ENCODE measurements at regions not wholly inside any gene's neighbourhood (a gene's known extent, or its start where the extent isn't known, plus 50 kb on each side); places are given as distances from the start of the nearest gene placed in this dataset.

DNA sequence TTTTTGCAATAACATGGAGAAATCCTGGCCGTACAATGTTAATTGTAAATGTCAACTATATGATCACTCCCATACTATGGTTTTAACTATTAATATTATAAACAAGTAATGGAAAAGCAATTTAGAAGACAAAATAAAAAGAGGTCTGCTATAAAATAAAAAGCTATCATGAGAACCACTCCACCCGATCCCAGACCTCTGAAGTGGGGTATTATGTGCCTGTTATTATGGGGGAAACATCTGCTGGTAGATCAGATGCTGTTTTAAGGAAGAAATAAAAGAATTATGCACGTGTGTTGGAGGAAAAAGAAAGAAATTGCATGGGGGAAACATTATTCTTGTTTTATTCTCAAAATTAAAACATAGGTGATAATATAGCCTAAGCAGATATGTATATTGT lies 615.7 kb upstream of the ARID1B start:
- DNase-seq (ENCODE audit: low read depth in 1 of 2, low spot score in 1 of 2): no peak

DNA sequence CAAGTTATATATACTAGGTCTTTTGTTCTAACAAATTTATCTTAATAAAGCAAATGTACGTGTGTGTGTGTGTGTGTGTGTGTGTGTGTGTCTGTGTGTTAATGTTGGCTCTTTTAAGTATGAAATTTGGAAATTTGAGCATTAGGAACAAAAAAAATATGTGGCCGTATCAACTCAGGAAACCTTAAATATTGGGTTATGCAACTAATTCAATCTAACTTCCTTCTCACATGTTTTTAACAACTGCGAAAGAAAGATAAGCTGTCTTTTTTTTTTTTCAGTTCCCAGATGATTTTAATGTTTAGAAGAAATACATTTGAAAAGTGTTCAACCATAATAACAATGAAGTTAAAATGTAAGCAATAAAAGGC lies 616.4 kb upstream of the ARID1B start:
- no peak for DNase-seq (ENCODE audit: low read depth in 1 of 2, low spot score in 1 of 2)

DNA sequence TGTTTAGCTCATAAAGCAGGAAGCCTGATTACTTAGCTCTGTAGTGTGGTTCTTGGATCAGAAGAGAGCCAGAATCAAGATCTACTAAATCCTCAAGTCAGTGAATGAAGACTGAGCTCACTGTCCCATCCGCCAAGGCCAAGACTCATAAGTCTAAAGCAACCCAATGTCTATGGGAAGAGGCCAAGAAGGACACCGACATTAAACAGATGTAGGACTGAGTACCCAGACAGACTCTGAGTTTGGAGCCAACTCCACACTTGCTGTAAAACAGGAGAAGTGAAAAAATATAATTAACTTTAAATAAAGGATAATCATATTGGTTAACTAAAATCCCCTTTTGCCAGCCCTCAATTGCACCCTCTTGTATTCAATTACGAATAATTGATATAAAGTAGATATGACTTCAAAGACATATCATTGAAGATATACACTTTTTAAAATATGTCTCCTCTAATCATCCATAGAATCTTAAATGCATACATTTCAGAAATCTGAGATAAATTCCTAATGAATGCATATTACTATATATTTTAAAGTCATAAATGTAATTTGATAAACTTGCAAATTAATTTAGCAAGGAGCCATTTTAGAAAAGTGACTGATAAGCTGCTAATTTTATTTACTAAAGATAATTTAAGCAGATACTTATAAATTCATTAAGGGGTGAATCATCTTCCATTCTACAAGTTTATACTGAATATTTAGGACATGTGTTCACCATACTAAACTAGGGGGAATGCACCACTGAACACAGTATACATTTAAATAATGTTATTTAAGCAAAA lies 617.0 kb upstream of the ARID1B start:
- DNase-seq (ENCODE audit: low read depth in 1 of 2, low spot score in 1 of 2): no peak

GRCh38 chr6:156154896-156155295 lies 622.3 kb upstream of the ARID1B start:
- no peak for DNase-seq (ENCODE audit: low read depth in 1 of 2, low spot score in 1 of 2)

DNA sequence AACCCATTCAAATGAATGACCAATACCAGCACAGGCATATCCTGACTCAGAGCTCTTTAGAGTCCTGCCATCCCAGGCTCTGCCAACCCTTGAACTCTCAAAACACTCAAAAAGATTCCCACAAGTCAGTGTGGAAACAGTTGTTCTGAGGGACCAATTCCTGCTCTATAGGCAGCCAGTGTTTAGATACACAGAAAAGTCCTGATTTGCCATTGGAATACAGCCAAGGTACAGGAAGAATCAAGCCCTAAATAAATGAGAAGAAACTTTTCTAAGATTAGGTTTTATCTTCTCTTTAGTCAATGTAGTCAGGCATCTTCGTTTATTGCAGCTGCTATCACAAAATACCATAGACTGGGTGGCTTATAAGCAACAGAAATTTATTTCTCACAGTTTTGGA lies 626.8 kb upstream of the ARID1B start:
- no peak for DNase-seq (ENCODE audit: low read depth in 1 of 2, low spot score in 1 of 2)

GRCh38 chr6:156146891-156147290 lies 630.3 kb upstream of the ARID1B start:
- no peak for DNase-seq (ENCODE audit: low read depth in 1 of 2, low spot score in 1 of 2)

DNA sequence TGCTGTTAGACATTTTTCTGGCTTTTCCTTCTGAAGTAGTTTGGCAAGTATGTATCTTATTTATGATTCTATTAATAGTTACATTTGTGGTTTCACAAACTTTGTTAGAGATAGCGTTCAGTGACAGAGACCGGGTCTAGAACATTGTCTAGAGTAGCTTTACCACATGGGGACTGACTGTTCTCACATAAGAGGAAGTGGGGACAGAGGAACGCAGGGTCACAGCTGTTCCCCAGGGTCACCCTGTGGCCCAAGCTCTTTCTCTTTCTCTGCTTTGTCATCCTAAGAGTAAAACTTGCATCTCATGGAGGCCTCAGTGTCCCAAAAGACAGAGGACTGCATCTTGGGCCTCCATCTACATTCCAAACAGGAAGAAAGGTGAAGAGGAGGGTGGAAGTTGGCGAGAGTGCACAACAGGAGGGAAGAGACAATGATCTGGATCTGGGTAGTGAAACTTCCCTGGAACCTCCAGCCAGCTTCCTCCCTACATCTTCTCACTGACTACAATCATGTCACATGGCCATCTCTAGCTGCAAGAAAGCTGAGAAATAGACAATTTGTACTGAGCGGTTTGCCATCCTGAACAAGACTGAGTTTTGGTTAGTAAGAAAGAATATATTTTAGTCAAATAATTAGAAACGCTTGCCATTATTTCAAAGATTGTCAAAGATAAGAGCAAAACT lies 645.8 kb upstream of the ARID1B start:
- DNase-seq (ENCODE audit: low read depth in 1 of 2, low spot score in 1 of 2): no peak

GRCh38 chr6:156126535-156126934 lies 650.6 kb upstream of the ARID1B start:
- no peak for DNase-seq (ENCODE audit: low read depth in 1 of 2, low spot score in 1 of 2)

GRCh38 chr6:156125844-156126243 lies 651.3 kb upstream of the ARID1B start:
- no peak for DNase-seq (ENCODE audit: low read depth in 1 of 2, low spot score in 1 of 2)

- no peak for DNase-seq (ENCODE audit: low read depth in 1 of 2, low spot score in 1 of 2)
Measured at GRCh38 chr6:156123731-156124130, 653.4 kb upstream of the ARID1B start.

- no peak for DNase-seq (ENCODE audit: low read depth in 1 of 2, low spot score in 1 of 2)
Measured at GRCh38 chr6:156121973-156122372, 655.2 kb upstream of the ARID1B start.

DNA sequence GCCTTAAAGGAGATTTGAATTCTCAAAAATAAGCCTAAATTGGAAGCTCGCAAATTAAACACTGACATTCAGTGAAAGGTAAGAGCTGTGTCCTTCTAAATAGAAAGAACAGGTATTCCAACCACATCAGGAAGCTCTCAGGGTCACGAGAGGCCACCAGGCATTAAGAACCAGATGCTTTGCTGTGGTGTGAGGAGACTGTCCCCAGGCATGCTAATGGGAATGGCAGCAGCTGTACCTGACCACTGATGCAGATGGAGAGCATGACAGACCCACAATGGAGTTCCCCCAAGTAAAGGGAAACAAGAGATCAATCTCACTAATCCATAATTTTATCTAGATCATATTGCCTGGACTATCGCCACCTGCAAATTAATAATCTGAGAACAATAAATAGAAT lies 658.9 kb upstream of the NOX3 start:
- DNase-seq (ENCODE audit: low read depth in 1 of 2, low spot score in 1 of 2): no peak

GRCh38 chr6:156113631-156114030 lies 658.0 kb upstream of the NOX3 start:
- no peak for DNase-seq (ENCODE audit: low read depth in 1 of 2, low spot score in 1 of 2)

DNA sequence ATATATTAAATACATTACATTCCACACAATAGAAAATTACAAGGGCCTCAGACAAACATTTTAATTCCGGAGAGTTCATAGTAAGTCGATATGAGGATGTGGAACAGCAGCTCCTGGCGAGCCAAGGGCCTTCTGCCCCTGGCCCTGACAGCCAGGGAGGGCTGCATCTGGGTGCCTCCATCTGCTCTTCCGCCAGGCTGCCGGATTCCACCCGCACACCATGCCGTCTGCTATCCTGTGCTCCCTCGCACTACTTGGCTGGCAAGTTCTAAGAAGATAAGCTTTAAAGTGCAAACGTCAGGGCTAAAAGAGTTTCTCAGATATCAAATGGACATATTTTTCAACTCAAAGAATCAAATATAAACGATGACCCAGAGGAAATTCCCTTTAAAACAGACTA lies 656.3 kb upstream of the NOX3 start:
- DNase-seq (ENCODE audit: low read depth in 1 of 2, low spot score in 1 of 2): no peak

GRCh38 chr6:156110249-156110648 lies 654.6 kb upstream of the NOX3 start:
- no peak for DNase-seq (ENCODE audit: low read depth in 1 of 2, low spot score in 1 of 2)

DNA sequence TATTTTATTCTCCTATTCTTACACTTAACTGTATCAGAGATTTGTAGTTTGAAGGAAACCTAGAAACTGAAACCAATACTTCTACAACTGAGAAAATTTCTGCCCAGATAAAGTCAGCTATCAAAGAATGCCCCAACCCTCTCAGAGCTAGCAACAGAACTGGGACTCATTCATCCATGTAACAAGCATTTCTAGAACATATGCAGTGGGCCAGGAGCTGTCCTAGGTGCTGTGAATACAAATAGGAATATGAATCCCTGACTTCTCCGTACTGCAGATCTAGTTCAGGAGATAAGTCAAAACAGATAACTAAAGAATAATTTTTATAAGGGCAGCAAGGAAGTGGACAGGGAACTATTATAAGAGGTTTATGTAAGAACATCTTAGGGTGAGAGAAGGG lies 654.1 kb upstream of the NOX3 start:
- DNase-seq (ENCODE audit: low read depth in 1 of 2, low spot score in 1 of 2): no peak

DNA sequence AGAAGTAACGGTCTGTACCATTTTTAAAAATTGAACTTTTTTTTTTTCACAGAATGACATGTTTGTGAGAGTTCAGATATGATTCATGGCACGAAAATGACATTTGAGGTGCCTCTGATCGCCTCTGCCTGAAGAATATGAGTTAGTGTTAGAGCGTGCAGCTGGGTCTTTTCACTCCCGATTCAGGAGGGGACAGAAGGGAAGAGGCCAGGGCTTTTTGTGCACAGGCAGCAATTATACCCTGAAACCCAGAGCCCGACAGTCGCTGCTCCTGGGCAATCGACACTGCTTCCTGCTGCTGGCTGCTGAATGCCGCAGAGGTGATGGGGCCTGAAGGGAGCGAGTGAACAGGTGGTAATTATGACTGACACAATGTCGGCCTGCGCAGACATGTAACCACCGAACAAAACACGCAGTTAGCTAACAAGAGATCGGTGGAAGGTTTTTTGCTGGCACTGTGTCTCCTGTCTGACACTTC lies 652.0 kb upstream of the NOX3 start:
- no peak for DNase-seq (ENCODE audit: low read depth in 1 of 2, low spot score in 1 of 2)

GRCh38 chr6:156102129-156102528 lies 646.5 kb upstream of the NOX3 start:
- no peak for DNase-seq (ENCODE audit: low read depth in 1 of 2, low spot score in 1 of 2)

DNA sequence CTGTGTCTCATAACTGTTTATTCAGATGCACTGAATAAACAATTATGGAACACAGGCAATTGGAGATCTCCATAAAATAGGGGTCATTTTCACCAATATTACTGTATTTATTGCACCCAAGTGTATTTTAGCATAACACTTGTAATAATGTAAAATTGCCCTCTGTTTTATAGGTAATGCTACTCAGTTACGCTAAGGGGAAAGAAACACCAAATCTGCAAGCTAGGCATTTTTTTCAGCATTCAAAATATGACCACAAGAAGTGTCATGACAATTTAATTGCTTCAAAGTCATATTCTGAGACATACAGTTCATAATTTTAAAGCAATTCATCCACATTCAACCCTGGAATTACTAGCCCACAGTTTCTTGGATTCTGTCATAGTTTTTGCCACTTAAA lies 643.2 kb upstream of the NOX3 start:
- DNase-seq (ENCODE audit: low read depth in 1 of 2, low spot score in 1 of 2): no peak

DNA sequence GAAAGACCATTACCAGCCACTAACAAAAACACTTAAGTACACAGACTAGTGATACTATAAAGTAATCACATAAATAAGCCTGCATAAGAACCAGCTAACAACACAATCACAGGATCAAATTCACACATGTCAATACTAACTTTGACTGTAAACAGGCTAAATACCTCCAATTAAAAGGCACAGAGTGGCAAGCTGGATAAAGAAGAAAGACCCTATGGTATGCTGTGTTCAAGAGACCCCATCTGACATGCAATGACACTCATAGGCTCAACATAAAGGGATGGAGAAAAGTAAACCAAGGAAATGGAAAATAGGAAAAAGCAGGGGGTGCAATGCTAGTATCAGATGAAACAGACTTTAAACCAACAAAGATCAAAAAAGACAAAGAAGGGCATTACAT lies 631.8 kb upstream of the NOX3 start:
- no peak for DNase-seq (ENCODE audit: low read depth in 1 of 2, low spot score in 1 of 2)

DNA sequence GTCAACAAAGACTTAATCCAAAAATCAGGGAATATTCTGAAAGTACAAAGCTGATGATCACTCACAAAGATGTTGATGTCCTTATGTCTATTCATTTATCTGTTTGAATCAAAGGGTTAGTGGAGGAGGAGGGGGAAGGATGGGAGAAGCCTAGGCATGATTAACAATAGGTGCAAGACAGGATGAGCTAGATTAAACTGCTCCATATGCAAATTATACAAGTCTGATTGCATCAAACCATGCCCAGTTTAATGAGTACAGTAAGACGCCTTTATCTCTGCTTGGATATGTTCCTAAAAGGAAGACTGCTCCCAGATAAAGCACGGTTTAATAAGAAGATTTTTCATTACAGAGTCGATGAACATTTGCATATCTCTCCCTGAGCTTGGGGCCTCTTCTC lies 626.4 kb upstream of the NOX3 start:
- no peak for DNase-seq (ENCODE audit: low read depth in 1 of 2, low spot score in 1 of 2)

GRCh38 chr6:156080371-156080770 lies 624.7 kb upstream of the NOX3 start:
- no peak for DNase-seq (ENCODE audit: low read depth in 1 of 2, low spot score in 1 of 2)

DNA sequence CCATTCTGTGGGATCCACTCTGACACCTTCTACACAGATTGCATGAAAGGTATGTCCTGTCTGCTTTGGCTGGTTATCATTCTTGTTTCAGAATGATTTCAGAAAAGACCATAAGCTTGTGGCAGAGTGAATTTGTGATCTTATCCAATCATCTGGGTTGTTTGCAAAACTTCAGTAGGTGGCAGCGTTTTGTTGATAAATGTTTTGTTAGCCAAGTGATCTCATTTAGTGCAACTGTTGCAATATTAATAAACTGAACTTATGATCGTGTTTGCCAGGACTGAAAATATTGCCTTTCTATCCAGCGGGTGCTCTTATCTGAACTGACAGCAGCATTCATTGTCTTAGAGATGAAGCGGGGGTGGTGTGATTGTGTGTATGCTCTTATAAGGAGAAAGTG lies 613.2 kb upstream of the NOX3 start:
- no peak for DNase-seq (ENCODE audit: low read depth in 1 of 2, low spot score in 1 of 2)
